ENCODE measurements at regions not wholly inside any gene's neighbourhood (a gene's known extent, or its start where the extent isn't known, plus 50 kb on each side); places are given as distances from the start of the nearest gene placed in this dataset.

DNA sequence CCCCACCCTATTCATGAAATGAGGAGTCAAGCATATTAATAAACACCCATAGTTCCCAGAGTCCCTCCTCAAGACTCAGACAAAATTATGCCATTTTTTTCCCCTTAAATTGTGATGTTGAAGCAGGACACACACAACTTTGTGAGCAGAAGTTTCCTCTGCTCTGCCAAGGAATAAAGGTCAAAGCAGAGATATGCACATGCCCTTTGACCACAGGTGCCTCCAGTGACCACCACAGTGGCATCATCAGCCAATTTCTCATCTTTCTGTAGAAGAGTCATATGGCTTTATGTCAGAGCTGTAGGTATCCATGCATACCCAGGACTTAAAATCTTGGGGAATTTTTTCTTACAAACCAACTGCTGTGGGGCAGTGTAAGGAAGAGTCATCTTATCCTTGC, 304.4 kb upstream of the GADL1 start:
- no peak for TF ChIP-seq ZNF138 (CRISPR knock-in tag; IDR thresholded peaks at IDR 0.05; ENCODE audit: low read depth)
- TF ChIP-seq, protein P1, sequence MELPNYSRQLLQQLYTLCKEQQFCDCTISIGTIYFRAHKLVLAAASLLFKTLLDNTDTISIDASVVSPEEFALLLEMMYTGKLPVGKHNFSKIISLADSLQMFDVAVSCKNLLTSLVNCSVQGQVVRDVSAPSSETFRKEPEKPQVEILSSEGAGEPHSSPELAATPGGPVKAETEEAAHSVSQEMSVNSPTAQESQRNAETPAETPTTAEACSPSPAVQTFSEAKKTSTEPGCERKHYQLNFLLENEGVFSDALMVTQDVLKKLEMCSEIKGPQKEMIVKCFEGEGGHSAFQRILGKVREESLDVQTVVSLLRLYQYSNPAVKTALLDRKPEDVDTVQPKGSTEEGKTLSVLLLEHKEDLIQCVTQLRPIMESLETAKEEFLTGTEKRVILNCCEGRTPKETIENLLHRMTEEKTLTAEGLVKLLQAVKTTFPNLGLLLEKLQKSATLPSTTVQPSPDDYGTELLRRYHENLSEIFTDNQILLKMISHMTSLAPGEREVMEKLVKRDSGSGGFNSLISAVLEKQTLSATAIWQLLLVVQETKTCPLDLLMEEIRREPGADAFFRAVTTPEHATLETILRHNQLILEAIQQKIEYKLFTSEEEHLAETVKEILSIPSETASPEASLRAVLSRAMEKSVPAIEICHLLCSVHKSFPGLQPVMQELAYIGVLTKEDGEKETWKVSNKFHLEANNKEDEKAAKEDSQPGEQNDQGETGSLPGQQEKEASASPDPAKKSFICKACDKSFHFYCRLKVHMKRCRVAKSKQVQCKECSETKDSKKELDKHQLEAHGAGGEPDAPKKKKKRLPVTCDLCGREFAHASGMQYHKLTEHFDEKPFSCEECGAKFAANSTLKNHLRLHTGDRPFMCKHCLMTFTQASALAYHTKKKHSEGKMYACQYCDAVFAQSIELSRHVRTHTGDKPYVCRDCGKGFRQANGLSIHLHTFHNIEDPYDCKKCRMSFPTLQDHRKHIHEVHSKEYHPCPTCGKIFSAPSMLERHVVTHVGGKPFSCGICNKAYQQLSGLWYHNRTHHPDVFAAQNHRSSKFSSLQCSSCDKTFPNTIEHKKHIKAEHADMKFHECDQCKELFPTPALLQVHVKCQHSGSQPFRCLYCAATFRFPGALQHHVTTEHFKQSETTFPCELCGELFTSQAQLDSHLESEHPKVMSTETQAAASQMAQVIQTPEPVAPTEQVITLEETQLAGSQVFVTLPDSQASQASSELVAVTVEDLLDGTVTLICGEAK (IDR thresholded peaks at IDR 0.05): no peak
- TF ChIP-seq, protein P1 (CRISPR knock-in tag; IDR thresholded peaks at IDR 0.05): no peak
- TF ChIP-seq, protein P2, sequence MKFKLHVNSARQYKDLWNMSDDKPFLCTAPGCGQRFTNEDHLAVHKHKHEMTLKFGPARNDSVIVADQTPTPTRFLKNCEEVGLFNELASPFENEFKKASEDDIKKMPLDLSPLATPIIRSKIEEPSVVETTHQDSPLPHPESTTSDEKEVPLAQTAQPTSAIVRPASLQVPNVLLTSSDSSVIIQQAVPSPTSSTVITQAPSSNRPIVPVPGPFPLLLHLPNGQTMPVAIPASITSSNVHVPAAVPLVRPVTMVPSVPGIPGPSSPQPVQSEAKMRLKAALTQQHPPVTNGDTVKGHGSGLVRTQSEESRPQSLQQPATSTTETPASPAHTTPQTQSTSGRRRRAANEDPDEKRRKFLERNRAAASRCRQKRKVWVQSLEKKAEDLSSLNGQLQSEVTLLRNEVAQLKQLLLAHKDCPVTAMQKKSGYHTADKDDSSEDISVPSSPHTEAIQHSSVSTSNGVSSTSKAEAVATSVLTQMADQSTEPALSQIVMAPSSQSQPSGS (CRISPR knock-in tag; IDR thresholded peaks at IDR 0.05): no peak
- no peak for TF ChIP-seq TEAD2 (CRISPR knock-in tag; IDR thresholded peaks at IDR 0.05)
- TF ChIP-seq, protein P3, sequence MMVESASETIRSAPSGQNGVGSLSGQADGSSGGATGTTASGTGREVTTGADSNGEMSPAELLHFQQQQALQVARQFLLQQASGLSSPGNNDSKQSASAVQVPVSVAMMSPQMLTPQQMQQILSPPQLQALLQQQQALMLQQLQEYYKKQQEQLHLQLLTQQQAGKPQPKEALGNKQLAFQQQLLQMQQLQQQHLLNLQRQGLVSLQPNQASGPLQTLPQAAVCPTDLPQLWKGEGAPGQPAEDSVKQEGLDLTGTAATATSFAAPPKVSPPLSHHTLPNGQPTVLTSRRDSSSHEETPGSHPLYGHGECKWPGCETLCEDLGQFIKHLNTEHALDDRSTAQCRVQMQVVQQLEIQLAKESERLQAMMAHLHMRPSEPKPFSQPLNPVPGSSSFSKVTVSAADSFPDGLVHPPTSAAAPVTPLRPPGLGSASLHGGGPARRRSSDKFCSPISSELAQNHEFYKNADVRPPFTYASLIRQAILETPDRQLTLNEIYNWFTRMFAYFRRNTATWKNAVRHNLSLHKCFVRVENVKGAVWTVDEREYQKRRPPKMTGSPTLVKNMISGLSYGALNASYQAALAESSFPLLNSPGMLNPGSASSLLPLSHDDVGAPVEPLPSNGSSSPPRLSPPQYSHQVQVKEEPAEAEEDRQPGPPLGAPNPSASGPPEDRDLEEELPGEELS (CRISPR knock-in tag; IDR thresholded peaks at IDR 0.05): no peak
- TF ChIP-seq, protein P4, sequence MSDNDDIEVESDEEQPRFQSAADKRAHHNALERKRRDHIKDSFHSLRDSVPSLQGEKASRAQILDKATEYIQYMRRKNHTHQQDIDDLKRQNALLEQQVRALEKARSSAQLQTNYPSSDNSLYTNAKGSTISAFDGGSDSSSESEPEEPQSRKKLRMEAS (IDR thresholded peaks at IDR 0.05): no peak
- TF ChIP-seq TAF1 (CRISPR knock-in tag; IDR thresholded peaks at IDR 0.05): no peak
- TF ChIP-seq, protein P5, sequence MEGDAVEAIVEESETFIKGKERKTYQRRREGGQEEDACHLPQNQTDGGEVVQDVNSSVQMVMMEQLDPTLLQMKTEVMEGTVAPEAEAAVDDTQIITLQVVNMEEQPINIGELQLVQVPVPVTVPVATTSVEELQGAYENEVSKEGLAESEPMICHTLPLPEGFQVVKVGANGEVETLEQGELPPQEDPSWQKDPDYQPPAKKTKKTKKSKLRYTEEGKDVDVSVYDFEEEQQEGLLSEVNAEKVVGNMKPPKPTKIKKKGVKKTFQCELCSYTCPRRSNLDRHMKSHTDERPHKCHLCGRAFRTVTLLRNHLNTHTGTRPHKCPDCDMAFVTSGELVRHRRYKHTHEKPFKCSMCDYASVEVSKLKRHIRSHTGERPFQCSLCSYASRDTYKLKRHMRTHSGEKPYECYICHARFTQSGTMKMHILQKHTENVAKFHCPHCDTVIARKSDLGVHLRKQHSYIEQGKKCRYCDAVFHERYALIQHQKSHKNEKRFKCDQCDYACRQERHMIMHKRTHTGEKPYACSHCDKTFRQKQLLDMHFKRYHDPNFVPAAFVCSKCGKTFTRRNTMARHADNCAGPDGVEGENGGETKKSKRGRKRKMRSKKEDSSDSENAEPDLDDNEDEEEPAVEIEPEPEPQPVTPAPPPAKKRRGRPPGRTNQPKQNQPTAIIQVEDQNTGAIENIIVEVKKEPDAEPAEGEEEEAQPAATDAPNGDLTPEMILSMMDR (CRISPR knock-in tag; IDR thresholded peaks at IDR 0.05): no peak
- TF ChIP-seq, protein P6, sequence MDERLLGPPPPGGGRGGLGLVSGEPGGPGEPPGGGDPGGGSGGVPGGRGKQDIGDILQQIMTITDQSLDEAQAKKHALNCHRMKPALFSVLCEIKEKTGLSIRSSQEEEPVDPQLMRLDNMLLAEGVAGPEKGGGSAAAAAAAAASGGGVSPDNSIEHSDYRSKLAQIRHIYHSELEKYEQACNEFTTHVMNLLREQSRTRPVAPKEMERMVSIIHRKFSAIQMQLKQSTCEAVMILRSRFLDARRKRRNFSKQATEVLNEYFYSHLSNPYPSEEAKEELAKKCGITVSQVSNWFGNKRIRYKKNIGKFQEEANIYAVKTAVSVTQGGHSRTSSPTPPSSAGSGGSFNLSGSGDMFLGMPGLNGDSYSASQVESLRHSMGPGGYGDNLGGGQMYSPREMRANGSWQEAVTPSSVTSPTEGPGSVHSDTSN (CRISPR knock-in tag; IDR thresholded peaks at IDR 0.05): no peak
- no peak for TF ChIP-seq TBP (CRISPR knock-in tag; IDR thresholded peaks at IDR 0.05)

Data from HepG2 (cell line).